Lower lobe of right lung (tissue), 2 donors: ENCODE measurements at regions not wholly inside any gene's neighbourhood (a gene's known extent, or its start where the extent isn't known, plus 50 kb on each side); places are given as distances from the start of the nearest gene placed in this dataset.

Experiments
- ATAC-seq, 2 donors: fragments of 200-7000 bp; cut with Tn5 transposase; one replicate each; pipeline ENCODE4 v1.9.1; 2020 to 2022; ENCODE audit warnings: mild to moderate bottlenecking in 2 of 2, moderate library complexity in 2 of 2
- DNase-seq: peaks from one replicate; pipeline ENCODE4 v3.0.0-alpha.2; 2020
- H3K27ac ChIP-seq: fragments of 200-600 bp; one replicate; pipeline ENCODE4 v1.8.0; 2022
- H3K27me3 ChIP-seq: fragments of 200-600 bp; one replicate; pipeline ENCODE4 v1.8.0; 2022; ENCODE audit warnings: low read depth
- H3K36me3 ChIP-seq: fragments of 200-600 bp; one replicate; pipeline ENCODE4 v1.8.0; 2022; ENCODE audit warnings: mild to moderate bottlenecking
- H3K4me1 ChIP-seq: fragments of 200-600 bp; one replicate; pipeline ENCODE4 v1.8.0; 2022
- H3K4me3 ChIP-seq: fragments of 200-600 bp; one replicate; pipeline ENCODE4 v1.8.0; 2022; ENCODE audit warnings: mild to moderate bottlenecking
- H3K9me3 ChIP-seq: fragments of 200-600 bp; one replicate; pipeline ENCODE4 v1.8.0; 2022
- CTCF ChIP-seq: fragments of 200-600 bp; IDR thresholded peaks from one replicate; pipeline ENCODE4 v1.8.0; 2022; ENCODE audit warnings: antibody characterized with exemption, mild to moderate bottlenecking
- intact Hi-C: fragments of 100-400 bp; cut with DNase I; formaldehyde crosslinking; loops from one replicate; pipeline ENCODE4 v1.11.0; 2022
- donor health status: DM: no; HTN: yes; CAD: no; lungs with severe emphysema.

DNA sequence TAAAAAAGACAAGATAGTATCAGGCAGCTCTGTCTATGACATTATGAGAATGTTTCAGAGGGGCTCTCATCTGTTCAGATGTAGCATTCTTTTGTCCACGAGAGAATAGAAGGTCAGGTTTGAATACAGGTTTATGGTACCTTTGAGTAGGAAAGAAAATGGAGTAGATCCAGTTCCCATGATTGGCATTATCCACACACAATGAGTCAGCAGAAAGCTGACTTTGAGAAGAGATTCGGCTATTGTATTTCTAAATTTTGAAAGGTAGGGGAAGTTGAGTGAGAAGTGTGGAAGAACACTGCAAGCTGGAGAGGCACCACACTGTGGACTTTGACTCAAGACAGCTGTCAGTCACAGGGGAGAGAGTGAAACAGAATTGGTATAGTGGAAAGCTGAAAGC is 135.4 kb downstream of the SYT10 start:
- H3K27me3 ChIP-seq = no peaks in the 10 kb centered on the region
- no peak for TF ChIP-seq CTCF

GRCh38 chr12:33296529-33296928 is 143.1 kb downstream of the SYT10 start:
- Histone ChIP-seq H3K27me3 (no peaks in the 10 kb centered on the region), H3K4me3 (no peak overlapping the region), H3K36me3 (no peaks in the 10 kb centered on the region), H3K27ac (no peak overlapping the region), H3K9me3 (peaks cover 11% of the 10 kb centered on the region), H3K4me1 (no peaks in the 10 kb centered on the region)
- intact Hi-C loops = no loop called here
- TF ChIP-seq CTCF = no peak
- ATAC-seq = no peak
- no peak for DNase-seq

More for the DNA sequence above, 135.4 kb downstream of the SYT10 start:
- intact Hi-C loops = no loop called here
- Histone ChIP-seq H3K4me3 (no peak overlapping the region), H3K27ac (no peak overlapping the region), H3K4me1 (no peaks in the 10 kb centered on the region), H3K9me3 (peaks cover 7% of the 10 kb centered on the region), H3K36me3 (no peaks in the 10 kb centered on the region)
- DNase-seq (no peak), ATAC-seq (no peak)

GRCh38 chr12:33290703-33291102 is 148.9 kb downstream of the SYT10 start:
- Histone ChIP-seq H3K36me3 (no peaks in the 10 kb centered on the region), H3K27ac (no peak overlapping the region), H3K27me3 (no peaks in the 10 kb centered on the region), H3K4me1 (no peaks in the 10 kb centered on the region), H3K9me3 (no peaks in the 10 kb centered on the region), H3K4me3 (no peak overlapping the region)
- intact Hi-C loops = no loop called here
- ATAC-seq = no peak
- TF ChIP-seq CTCF = no peak
- DNase-seq = no peak

DNA sequence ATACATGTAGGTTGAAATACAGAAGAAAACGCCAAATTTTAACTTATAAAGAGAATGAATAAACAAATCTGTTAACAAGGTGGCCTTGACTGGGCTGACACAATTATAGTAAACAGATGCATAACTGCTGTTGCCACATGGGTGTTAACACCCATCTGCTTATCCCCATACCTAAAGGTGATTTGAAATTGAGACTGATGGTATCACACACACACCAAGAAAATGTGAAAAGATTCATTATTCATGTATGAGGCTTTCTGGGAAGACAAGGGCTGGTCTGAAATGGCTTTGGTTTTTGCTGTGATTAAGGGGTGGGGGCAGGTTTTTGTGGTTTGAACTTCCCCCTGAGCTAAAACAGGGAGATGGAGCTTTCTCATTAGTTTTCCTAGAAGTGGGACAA is 156.6 kb downstream of the SYT10 start:
- no peaks in the 10 kb centered on the region for H3K36me3 ChIP-seq
- no peak overlapping the region for H3K4me3 ChIP-seq
- DNase-seq (no peak), ATAC-seq (no peak)
- no peak for TF ChIP-seq CTCF
- H3K9me3 ChIP-seq = no peaks in the 10 kb centered on the region
- H3K4me1 ChIP-seq = no peaks in the 10 kb centered on the region
- H3K27ac ChIP-seq = no peak overlapping the region
- intact Hi-C loops = no loop called here
- H3K27me3 ChIP-seq = no peaks in the 10 kb centered on the region

DNA sequence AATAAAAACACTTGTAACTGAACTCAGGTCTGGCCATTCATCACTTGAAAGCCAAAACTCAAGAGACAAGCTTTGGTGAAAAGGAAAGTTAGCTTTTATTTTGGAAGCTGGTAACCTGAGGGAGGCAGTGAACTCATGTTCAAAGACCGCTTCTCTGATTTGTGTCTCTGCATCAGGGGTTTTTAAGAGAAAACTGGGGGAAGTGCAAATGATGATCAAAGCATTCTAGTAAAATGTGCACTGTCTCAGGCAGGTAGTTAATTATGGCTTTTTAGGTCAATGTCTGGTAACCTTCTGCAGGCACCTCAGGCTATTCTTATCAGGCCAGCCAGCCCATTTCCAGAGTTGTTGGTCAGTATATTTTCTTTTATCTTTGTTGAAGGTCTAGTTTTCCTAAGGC is 162.2 kb downstream of the SYT10 start:
- Histone ChIP-seq H3K27me3 (no peaks in the 10 kb centered on the region), H3K27ac (no peak overlapping the region), H3K4me3 (no peak overlapping the region), H3K4me1 (no peaks in the 10 kb centered on the region), H3K9me3 (no peaks in the 10 kb centered on the region), H3K36me3 (no peaks in the 10 kb centered on the region)
- ATAC-seq (no peak), DNase-seq (no peak)
- TF ChIP-seq CTCF = no peak
- intact Hi-C loops = no loop called here

GRCh38 chr12:33267641-33268040 is 172.0 kb downstream of the SYT10 start:
- ATAC-seq (peak in 1 of 2 donors; percentile 19), DNase-seq (no peak)
- TF ChIP-seq CTCF = no peak
- Histone ChIP-seq H3K9me3 (no peaks in the 10 kb centered on the region), H3K4me3 (no peak overlapping the region), H3K4me1 (no peaks in the 10 kb centered on the region), H3K27ac (no peak overlapping the region), H3K36me3 (no peaks in the 10 kb centered on the region), H3K27me3 (no peaks in the 10 kb centered on the region)
- intact Hi-C loops = no loop called here
